SK-N-SH (cell line): ENCODE measurements at regions not wholly inside any gene's neighbourhood (a gene's known extent, or its start where the extent isn't known, plus 50 kb on each side); places are given as distances from the start of the nearest gene placed in this dataset.
A peak's percentile ranks its signal among the peaks of the same experiment; 100 is the strongest.

Experiments used
- EP300 ChIP-seq, 2 experiments: IDR thresholded peaks; 2 replicates each; pipeline versions ENCODE4 v1.4.0 to v1.6.1; 2012; ENCODE audit warnings: borderline replicate concordance in 1 of 2, low read depth in 1 of 2, low read length in 1 of 2
- FOXJ3 ChIP-seq: sonication (generic); formaldehyde crosslinking; IDR thresholded peaks from 2 replicates; pipeline ENCODE4 v1.5.1; 2020; ENCODE audit warnings: mild to moderate bottlenecking, missing genetic modification reagents
- JUND ChIP-seq: IDR thresholded peaks from 2 replicates; pipeline ENCODE4 v1.4.0; 2012
- MEF2A ChIP-seq: IDR thresholded peaks from 2 replicates; pipeline ENCODE4 v1.4.0; 2012; ENCODE audit warnings: low read depth, borderline replicate concordance
- SIN3A ChIP-seq: IDR thresholded peaks from 2 replicates; pipeline ENCODE4 v1.6.1; 2012; ENCODE audit warnings: low read depth, mild to moderate bottlenecking, low read length, moderate library complexity, borderline replicate concordance
- TF ChIP-seq, protein P1 (sequence below): IDR thresholded peaks from 2 replicates; pipeline ENCODE4 v1.4.0; 2012; ENCODE audit warnings: low read depth, borderline replicate concordance
- TF ChIP-seq, protein P2 (sequence below): fragments of 200-600 bp; sonication (generic); IDR thresholded peaks from 2 replicates; pipeline ENCODE4 v1.6.1; 2017; ENCODE audit warnings: antibody characterized with exemption, mild to moderate bottlenecking, moderate library complexity
- TF ChIP-seq, protein P3 (sequence below): fragments of 150-350 bp; IDR thresholded peaks from 2 replicates; pipeline ENCODE4 v1.6.1; 2016; ENCODE audit warnings: mild to moderate bottlenecking, low read depth, low read length

DNA sequence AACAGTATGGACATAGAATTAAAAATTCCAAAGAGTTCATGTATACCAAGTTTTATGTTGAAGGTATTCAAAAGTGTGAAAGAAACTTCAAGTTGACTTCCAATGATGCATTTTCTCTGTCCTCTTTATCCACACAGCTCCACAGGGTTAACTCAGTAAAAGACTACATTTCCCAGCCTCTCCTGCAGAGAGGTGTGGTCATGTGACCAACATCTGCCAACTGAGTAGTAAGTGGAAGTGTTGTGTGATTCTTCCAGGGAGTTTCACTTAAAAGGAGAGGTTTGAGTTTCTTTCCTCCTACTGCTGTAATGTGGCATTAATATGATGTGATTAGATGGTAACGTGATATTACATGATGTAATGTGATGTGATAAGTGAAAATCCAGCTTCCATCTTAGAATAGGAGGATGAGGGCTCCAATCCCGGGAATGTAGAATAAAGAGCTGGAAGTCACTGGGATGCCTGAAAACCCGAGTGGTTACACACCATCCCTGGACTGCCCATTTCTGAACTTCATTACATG is 280.6 kb downstream of the ARRDC4 start:
- no peak for TF ChIP-seq MEF2A
- TF ChIP-seq, protein P1, sequence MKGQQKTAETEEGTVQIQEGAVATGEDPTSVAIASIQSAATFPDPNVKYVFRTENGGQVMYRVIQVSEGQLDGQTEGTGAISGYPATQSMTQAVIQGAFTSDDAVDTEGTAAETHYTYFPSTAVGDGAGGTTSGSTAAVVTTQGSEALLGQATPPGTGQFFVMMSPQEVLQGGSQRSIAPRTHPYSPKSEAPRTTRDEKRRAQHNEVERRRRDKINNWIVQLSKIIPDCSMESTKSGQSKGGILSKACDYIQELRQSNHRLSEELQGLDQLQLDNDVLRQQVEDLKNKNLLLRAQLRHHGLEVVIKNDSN, result peak; percentile 72; the same call in 1 of the 2 replicates
- TF ChIP-seq SIN3A, result no peak
- no peak for TF ChIP-seq FOXJ3 (CRISPR knock-in tag)
- TF ChIP-seq, protein P2, sequence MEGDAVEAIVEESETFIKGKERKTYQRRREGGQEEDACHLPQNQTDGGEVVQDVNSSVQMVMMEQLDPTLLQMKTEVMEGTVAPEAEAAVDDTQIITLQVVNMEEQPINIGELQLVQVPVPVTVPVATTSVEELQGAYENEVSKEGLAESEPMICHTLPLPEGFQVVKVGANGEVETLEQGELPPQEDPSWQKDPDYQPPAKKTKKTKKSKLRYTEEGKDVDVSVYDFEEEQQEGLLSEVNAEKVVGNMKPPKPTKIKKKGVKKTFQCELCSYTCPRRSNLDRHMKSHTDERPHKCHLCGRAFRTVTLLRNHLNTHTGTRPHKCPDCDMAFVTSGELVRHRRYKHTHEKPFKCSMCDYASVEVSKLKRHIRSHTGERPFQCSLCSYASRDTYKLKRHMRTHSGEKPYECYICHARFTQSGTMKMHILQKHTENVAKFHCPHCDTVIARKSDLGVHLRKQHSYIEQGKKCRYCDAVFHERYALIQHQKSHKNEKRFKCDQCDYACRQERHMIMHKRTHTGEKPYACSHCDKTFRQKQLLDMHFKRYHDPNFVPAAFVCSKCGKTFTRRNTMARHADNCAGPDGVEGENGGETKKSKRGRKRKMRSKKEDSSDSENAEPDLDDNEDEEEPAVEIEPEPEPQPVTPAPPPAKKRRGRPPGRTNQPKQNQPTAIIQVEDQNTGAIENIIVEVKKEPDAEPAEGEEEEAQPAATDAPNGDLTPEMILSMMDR, result no peak
- TF ChIP-seq, protein P3, sequence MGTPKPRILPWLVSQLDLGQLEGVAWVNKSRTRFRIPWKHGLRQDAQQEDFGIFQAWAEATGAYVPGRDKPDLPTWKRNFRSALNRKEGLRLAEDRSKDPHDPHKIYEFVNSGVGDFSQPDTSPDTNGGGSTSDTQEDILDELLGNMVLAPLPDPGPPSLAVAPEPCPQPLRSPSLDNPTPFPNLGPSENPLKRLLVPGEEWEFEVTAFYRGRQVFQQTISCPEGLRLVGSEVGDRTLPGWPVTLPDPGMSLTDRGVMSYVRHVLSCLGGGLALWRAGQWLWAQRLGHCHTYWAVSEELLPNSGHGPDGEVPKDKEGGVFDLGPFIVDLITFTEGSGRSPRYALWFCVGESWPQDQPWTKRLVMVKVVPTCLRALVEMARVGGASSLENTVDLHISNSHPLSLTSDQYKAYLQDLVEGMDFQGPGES, result no peak
- no peak for TF ChIP-seq EP300 (IDR thresholded peaks at IDR 0.05; ENCODE audit: borderline replicate concordance in 1 of 2, low read depth in 1 of 2, low read length in 1 of 2)
- no peak for TF ChIP-seq JUND
